H1 (cell line): ENCODE measurements at regions not wholly inside any gene's neighbourhood (a gene's known extent, or its start where the extent isn't known, plus 50 kb on each side); places are given as distances from the start of the nearest gene placed in this dataset.

Experiments
- CTCF ChIA-PET: fragments of 300-600 bp; sonication (Branson Sonifier 250); formaldehyde crosslinking; loops from one replicate; lab custom pipeline; 2021; ENCODE audit not compliant: partially characterized antibody; lab: Charles Lee
- POLR2A ChIA-PET: fragments of 300-600 bp; sonication (Branson Sonifier 250); formaldehyde crosslinking; loops from one replicate; lab custom pipeline; 2021; ENCODE audit warnings: inconsistent platforms; ENCODE audit not compliant: partially characterized antibody; lab: Charles Lee
- DNase-seq, 2 experiments: peaks; one replicate each; pipeline versions ENCODE4 v3.0.0 to v3.0.0-alpha.2; 2010 to 2022; ENCODE audit warnings: low spot score in 2 of 2, low read depth in 1 of 2, mixed read lengths in 1 of 2
- FAIRE-seq: peaks from 2 replicates; lab custom pipeline; 2011; peaks lifted over from hg19 to GRCh38; lab: Jason Lieb, UNC
- H2AFZ ChIP-seq: 2 replicates; pipeline ENCODE4 v1.8.1; 2012; ENCODE audit warnings: low read length, inconsistent platforms
- H2AK5ac ChIP-seq: 2 replicates; pipeline ENCODE4 v1.6.1; 2013; ENCODE audit warnings: low read depth, low read length
- H2BK120ac ChIP-seq: replicated peaks from 2 replicates; pipeline ENCODE3; 2013; ENCODE audit warnings: low read depth, low read length, inconsistent platforms
- H2BK12ac ChIP-seq: 2 replicates; pipeline ENCODE4 v1.6.1; 2013; ENCODE audit warnings: low read depth, low read length
- H2BK15ac ChIP-seq: 2 replicates; pipeline ENCODE4 v1.6.1; 2013; ENCODE audit warnings: low read length
- H2BK20ac ChIP-seq: 2 replicates; pipeline ENCODE4 v1.6.1; 2013; ENCODE audit warnings: low read length
- H2BK5ac ChIP-seq: 2 replicates; pipeline ENCODE4 v1.6.1; 2013; ENCODE audit warnings: low read depth, low read length
- H3K14ac ChIP-seq: 2 replicates; pipeline ENCODE4 v1.6.1; 2013; ENCODE audit warnings: inconsistent platforms; ENCODE audit not compliant: insufficient read length
- H3K18ac ChIP-seq: 2 replicates; pipeline ENCODE4 v1.6.1; 2013; ENCODE audit warnings: low read length; ENCODE audit errors: extremely low read depth
- H3K23ac ChIP-seq: 2 replicates; pipeline ENCODE4 v1.6.1; 2013; ENCODE audit warnings: inconsistent platforms; ENCODE audit not compliant: insufficient read length
- H3K23me2 ChIP-seq: 2 replicates; pipeline ENCODE4 v1.6.1; 2013; ENCODE audit warnings: low read depth, low read length
- H3K27ac ChIP-seq: 2 replicates; pipeline ENCODE4 v1.6.1; 2011; ENCODE audit warnings: low read depth, low read length, inconsistent platforms
- H3K27me3 ChIP-seq, 4 experiments: replicated peaks in 1 of 4; 1 replicate in 1 of 4; 2 replicates in 3 of 4; pipeline versions ENCODE4 v1.6.1 to v1.8.1; 2011 to 2013; ENCODE audit warnings: low read length in 3 of 4, mild to moderate bottlenecking in 3 of 4, inconsistent platforms in 2 of 4, mixed read lengths in 2 of 4, moderate library complexity in 1 of 4; ENCODE audit not compliant: control insufficient read depth in 3 of 4, insufficient read depth in 3 of 4; ENCODE audit errors: extremely low read depth in 1 of 4
- H3K36me3 ChIP-seq, 4 experiments: 2 replicates each; pipeline versions ENCODE4 v1.6.1 to v1.8.1; 2011 to 2013; ENCODE audit warnings: mild to moderate bottlenecking in 4 of 4, low read length in 3 of 4, moderate library complexity in 2 of 4, control low read depth in 1 of 4, inconsistent platforms in 1 of 4; ENCODE audit not compliant: insufficient read depth in 4 of 4, control insufficient read depth in 2 of 4
- H3K4ac ChIP-seq: replicated peaks from 2 replicates; pipeline ENCODE3; 2013; ENCODE audit warnings: low read length, low read depth, mixed read lengths, inconsistent platforms; ENCODE audit not compliant: insufficient read length
- H3K4me1 ChIP-seq, 4 experiments: replicated peaks in 1 of 4; 1 replicate in 1 of 4; 2 replicates in 3 of 4; pipeline versions ENCODE4 v1.6.1 to v1.8.1; 2011 to 2013; ENCODE audit warnings: low read length in 3 of 4, inconsistent platforms in 2 of 4, mixed read lengths in 1 of 4; ENCODE audit not compliant: insufficient read depth in 4 of 4, control insufficient read depth in 3 of 4
- H3K4me2 ChIP-seq, 2 experiments: 2 replicates each; pipeline versions ENCODE4 v1.6.1 to v1.8.1; 2011 to 2013; ENCODE audit warnings: low read depth in 2 of 2, low read length in 2 of 2, control low read depth in 1 of 2, inconsistent platforms in 1 of 2, mild to moderate bottlenecking in 1 of 2; ENCODE audit not compliant: insufficient read depth in 1 of 2
- H3K4me3 ChIP-seq, 4 experiments: fragments of 200-600, 300-600 bp in 1 of 4; sonication (generic), shearing (Covaris generic), sonication (Bioruptor Twin) in 1 of 4; 2 replicates each; pipeline versions ENCODE4 v1.5.1 to v1.8.1; 2011 to 2016; ENCODE audit warnings: low read length in 4 of 4, low read depth in 3 of 4, control low read depth in 2 of 4, inconsistent platforms in 2 of 4, mild to moderate bottlenecking in 2 of 4, mixed read lengths in 1 of 4, moderate library complexity in 1 of 4; ENCODE audit not compliant: insufficient read depth in 2 of 4; ENCODE audit errors: extremely low read depth in 1 of 4
- H3K56ac ChIP-seq: replicated peaks from 2 replicates; pipeline ENCODE3; 2013; ENCODE audit warnings: low read depth, mild to moderate bottlenecking, mixed read lengths, low read length, inconsistent platforms; ENCODE audit not compliant: insufficient read length
- H3K79me1 ChIP-seq: 2 replicates; pipeline ENCODE4 v1.6.1; 2013; ENCODE audit warnings: low read depth, low read length, control low read depth
- H3K79me2 ChIP-seq, 2 experiments: 2 replicates each; pipeline versions ENCODE4 v1.6.1 to v1.8.1; 2012 to 2013; ENCODE audit warnings: low read length in 2 of 2, mild to moderate bottlenecking in 2 of 2, inconsistent platforms in 1 of 2; ENCODE audit not compliant: insufficient read depth in 2 of 2, control insufficient read depth in 1 of 2
- H3K9ac ChIP-seq, 4 experiments: replicated peaks in 1 of 4; 1 replicate in 1 of 4; 2 replicates in 3 of 4; pipeline versions ENCODE4 v1.6.1 to v1.8.1; 2011 to 2013; ENCODE audit warnings: low read depth in 3 of 4, low read length in 3 of 4, control low read depth in 2 of 4, mild to moderate bottlenecking in 2 of 4, moderate library complexity in 2 of 4, inconsistent platforms in 1 of 4; ENCODE audit errors: extremely low read depth in 1 of 4
- H3K9me3 ChIP-seq, 2 experiments: 2 replicates each; pipeline versions ENCODE4 v1.6.1 to v1.8.1; 2012 to 2013; ENCODE audit warnings: mild to moderate bottlenecking in 2 of 2, moderate library complexity in 2 of 2, control low read depth in 1 of 2, inconsistent platforms in 1 of 2, low read depth in 1 of 2, low read length in 1 of 2, mixed read lengths in 1 of 2; ENCODE audit not compliant: insufficient read depth in 2 of 2
- H4K20me1 ChIP-seq, 2 experiments: replicated peaks in 1 of 2; 2 replicates each; pipeline versions ENCODE3 to v1.8.1; 2011 to 2013; ENCODE audit warnings: inconsistent platforms in 2 of 2, low read length in 2 of 2, mild to moderate bottlenecking in 1 of 2; ENCODE audit not compliant: insufficient read depth in 2 of 2, control insufficient read depth in 1 of 2
- H4K5ac ChIP-seq: 2 replicates; pipeline ENCODE4 v1.6.1; 2013; ENCODE audit warnings: low read length, low read depth, mixed read lengths, inconsistent platforms; ENCODE audit not compliant: insufficient read length
- H4K8ac ChIP-seq: 2 replicates; pipeline ENCODE4 v1.8.0; 2013; ENCODE audit warnings: mild to moderate bottlenecking, moderate library complexity, low read length, inconsistent platforms; ENCODE audit not compliant: insufficient read depth; ENCODE audit errors: extremely low read depth
- H4K91ac ChIP-seq: replicated peaks from 2 replicates; pipeline ENCODE3; 2013; ENCODE audit warnings: low read length, mixed read lengths, inconsistent platforms; ENCODE audit not compliant: insufficient read length
- CBX8 ChIP-seq: fragments of 300-800, 300-1000 bp; sonication (generic); IDR thresholded peaks from 2 replicates; pipeline ENCODE4 v1.7.1; 2016; ENCODE audit warnings: low read depth, low read length, borderline replicate concordance
- EP300 ChIP-seq, 2 experiments: IDR thresholded peaks; 1 replicate in 1 of 2; 2 replicates in 1 of 2; pipeline ENCODE4 v1.6.1; 2011 to 2012; ENCODE audit warnings: low read depth in 2 of 2, low read length in 2 of 2, mild to moderate bottlenecking in 2 of 2, borderline replicate concordance in 1 of 2, inconsistent platforms in 1 of 2, moderate library complexity in 1 of 2
- WGBS, 2 experiments: shearing (Covaris generic) in 1 of 2; methylation state at CpG; one replicate each; pipeline versions ENCODE4 v1.1.6 to v1.1.7; 2013 to 2015; ENCODE audit warnings: low lambda C conversion rate in 2 of 2, mixed read lengths in 2 of 2, inconsistent platforms in 1 of 2, low coverage in 1 of 2, missing lambda C conversion rate in 1 of 2; ENCODE audit not compliant: insufficient replicate concordance in 2 of 2, insufficient coverage in 1 of 2, insufficient read length in 1 of 2; ENCODE audit errors: extremely low coverage in 1 of 2, missing lambda C conversion rate in 1 of 2; 5-methylcytosine and 5-hydroxymethylcytosine counted together

DNA sequence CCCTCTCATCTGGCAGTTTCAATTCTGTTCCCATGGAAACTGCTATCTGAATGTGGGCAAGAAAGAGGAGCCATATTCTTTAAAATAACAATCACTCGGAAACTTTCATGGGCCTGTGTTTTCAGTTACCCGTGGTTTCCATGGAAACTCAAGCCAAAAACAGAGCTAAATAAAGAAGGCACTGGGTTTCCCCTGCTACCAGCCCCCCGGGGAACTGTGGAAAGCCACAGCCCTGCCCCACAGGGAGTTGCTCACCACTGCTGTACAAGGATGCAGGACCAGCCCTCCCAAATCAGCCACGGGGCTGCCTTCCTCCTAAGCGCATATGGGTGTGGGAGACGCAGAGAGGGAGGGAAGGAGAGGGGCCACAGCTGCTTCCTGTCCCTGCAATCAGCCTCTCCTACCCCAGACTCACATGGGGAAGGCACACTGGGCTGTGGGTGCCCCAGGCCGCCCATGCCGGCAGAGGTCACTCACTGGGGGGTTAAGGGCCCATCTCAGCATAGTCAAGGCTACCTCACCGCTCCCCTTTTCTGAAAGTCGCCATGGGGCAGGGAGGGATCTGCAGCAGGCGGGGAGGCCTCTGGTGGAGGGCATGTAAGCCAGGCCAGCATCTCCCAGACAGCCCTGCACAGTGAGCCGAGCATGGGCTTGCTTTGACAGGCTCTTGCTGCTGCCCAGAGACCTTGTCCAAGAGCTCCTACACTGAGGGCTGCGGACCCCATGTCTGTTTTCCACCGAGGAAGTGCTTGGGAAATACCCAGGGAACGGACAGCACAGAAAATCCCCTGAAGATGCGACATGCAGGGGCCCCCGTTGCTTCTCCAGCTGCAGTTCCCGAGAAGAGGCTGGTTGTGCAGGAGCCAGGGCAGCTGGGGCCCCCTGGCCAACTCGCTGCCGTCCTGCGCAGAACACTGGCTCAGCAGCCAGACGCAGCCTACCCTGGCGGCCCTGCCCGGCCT is 157.3 kb upstream of the PPP2R2D start:
- Histone ChIP-seq H2AFZ (peak overlapping the region; percentile 61), H2BK15ac (0 out of 2 replicates have a peak overlapping the region, but pooled peaks have one; percentile 40), H3K79me2 (no peaks in the 10 kb centered on the region), H3K23me2 (no peaks in the 10 kb centered on the region; the same call in 1 of the 2 replicates), H3K27ac (peak overlapping the region; percentile 25), H4K5ac (no peak overlapping the region), H2BK120ac (peak overlapping the region; percentile 36), H3K79me1 (no peaks in the 10 kb centered on the region), H3K9me3 (no peaks in the 10 kb centered on the region), H3K14ac (no peak overlapping the region), H3K4me1 (peaks cover 0 to 8% (median 6%) of the 10 kb centered on the region in 4 experiments; a peak in 6 of 7 replicates), H3K4me2 (peak overlapping the region in 1 of 2 experiments; percentile 35; a peak in 2 of 4 replicates), H3K18ac (peak overlapping the region; percentile 73; the same call in 1 of the 2 replicates), H2BK12ac (peak overlapping the region; percentile 99), H3K36me3 (no peaks in the 10 kb centered on the region), H2BK20ac (no peak overlapping the region), H3K27me3 (no peaks in the 10 kb centered on the region), H4K91ac (peak overlapping the region; percentile 76), H3K4ac (no peak overlapping the region), H2BK5ac (peak overlapping the region; percentile 55), H3K4me3 (no peak overlapping the region; a peak in 1 of 8 replicates), H3K23ac (no peak overlapping the region), H3K9ac (no peak overlapping the region), H3K56ac (no peak overlapping the region), H4K20me1 (no peaks in the 10 kb centered on the region), H4K8ac (peak overlapping the region; percentile 77), H2AK5ac (no peak overlapping the region)
- DNase-seq (no peak), FAIRE-seq (peak; percentile 13)
- CTCF ChIA-PET = no interaction called here
- TF ChIP-seq CBX8 (no peak), EP300 (IDR thresholded peaks at IDR 0.05; ENCODE audit: borderline replicate concordance in 1 of 2, low read depth in 2 of 2, low read length in 2 of 2) (peak in 1 of 2 experiments; percentile 36; a peak in 1 of 3 replicates)
- 71% methylated on average over 22 of the region's 24 CpGs; no CpG with 5 or more reads in 1 of the 2 experiments for WGBS, 2 experiments
- POLR2A ChIA-PET = no interaction called here
